Uterus (tissue), 3 donors: ENCODE measurements at regions not wholly inside any gene's neighbourhood (a gene's known extent, or its start where the extent isn't known, plus 50 kb on each side); places are given as distances from the start of the nearest gene placed in this dataset.
A peak's percentile ranks its signal among the peaks of the same experiment; 100 is the strongest.

Experiments used
- DNase-seq, 2 donors: peaks; one replicate each; pipeline ENCODE4 v3.0.0-alpha.2; 2019 to 2020
- H3K27ac ChIP-seq, 2 donors: fragments of 200-600 bp; sonication (generic); 1 replicate in 1 of 2; 2 replicates in 1 of 2; pipeline ENCODE4 v1.5.1; 2016 to 2018
- H3K27me3 ChIP-seq, 2 donors: fragments of 200-600 bp; sonication (generic); one replicate each; pipeline ENCODE4 v1.5.1; 2018 to 2019; ENCODE audit warnings: control low read depth in 1 of 2
- H3K36me3 ChIP-seq, 2 donors: fragments of 200-600 bp; sonication (generic); one replicate each; pipeline ENCODE4 v1.5.1; 2019; ENCODE audit warnings: control low read depth in 1 of 2
- H3K4me1 ChIP-seq, 2 donors: fragments of 200-600 bp; sonication (generic); one replicate each; pipeline ENCODE4 v1.5.1; 2018 to 2019; ENCODE audit warnings: control low read depth in 1 of 2
- H3K4me3 ChIP-seq, 2 donors: fragments of 200-600 bp; sonication (generic); 1 replicate in 1 of 2; 2 replicates in 1 of 2; pipeline ENCODE4 v1.5.1; 2018 to 2019; ENCODE audit warnings: mild to moderate bottlenecking in 1 of 2
- H3K9me3 ChIP-seq, 2 donors: fragments of 200-600 bp; sonication (generic); one replicate each; pipeline ENCODE4 v1.5.1; 2019; ENCODE audit warnings: control low read depth in 1 of 2
- POLR2A ChIP-seq, 2 donors: fragments of 450-650 bp; IDR thresholded peaks; one replicate each; pipeline ENCODE4 v1.6.1; 2016; ENCODE audit warnings: antibody characterized with exemption in 2 of 2, mild to moderate bottlenecking in 1 of 2, moderate library complexity in 1 of 2
- intact Hi-C: fragments of 100-400 bp; cut with DNase I; formaldehyde crosslinking; loops from one replicate; pipeline ENCODE4 v1.15.1; 2023; ENCODE audit warnings: low total_unique reads
- TF ChIP-seq, protein P1 (sequence below), 4 experiments: fragments of 200-600 bp in 2 of 4; fragments of 450-650 bp in 2 of 4; sonication (generic) in 2 of 4; IDR thresholded peaks; one replicate each; pipeline ENCODE4 v1.5.1; 2016 to 2019; ENCODE audit warnings: antibody characterized with exemption in 4 of 4, mild to moderate bottlenecking in 2 of 4, moderate library complexity in 1 of 4
- donor health status: DM: yes; HTN: yes; CAD: no.

DNA sequence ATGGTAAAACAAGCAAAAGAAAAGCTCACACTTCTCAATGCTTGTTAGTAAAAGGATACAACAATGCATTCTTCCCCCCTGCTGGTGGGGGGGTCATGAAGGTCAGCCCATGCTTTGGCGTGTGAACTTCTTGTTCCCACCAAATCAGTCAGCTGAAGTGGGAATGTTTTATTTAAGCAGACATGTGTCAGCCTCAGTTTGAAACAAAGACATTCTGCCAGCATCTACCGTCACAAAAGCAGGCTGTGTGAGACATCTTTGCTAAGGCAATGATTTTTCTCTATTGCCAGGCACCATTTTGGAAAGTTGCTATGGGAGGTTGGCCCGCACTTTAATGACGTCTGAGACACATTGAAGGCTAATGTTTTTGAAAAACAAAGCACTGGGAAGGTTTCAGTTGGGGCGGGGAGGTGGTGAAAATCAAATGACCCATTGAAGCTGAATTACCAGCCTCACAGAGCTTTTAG, 206.6 kb downstream of the TLE3 start:
- DNase-seq, result no peak
- intact Hi-C loops, result no loop called here
- Histone ChIP-seq H3K27me3 (no peaks in the 10 kb centered on the region), H3K27ac (no peak overlapping the region), H3K4me1 (peaks cover 0 to 7% of the 10 kb centered on the region in 2 donors), H3K4me3 (no peak overlapping the region), H3K36me3 (no peaks in the 10 kb centered on the region), H3K9me3 (no peaks in the 10 kb centered on the region)
- TF ChIP-seq POLR2A (IDR thresholded peaks at IDR 0.05), result no peak

DNA sequence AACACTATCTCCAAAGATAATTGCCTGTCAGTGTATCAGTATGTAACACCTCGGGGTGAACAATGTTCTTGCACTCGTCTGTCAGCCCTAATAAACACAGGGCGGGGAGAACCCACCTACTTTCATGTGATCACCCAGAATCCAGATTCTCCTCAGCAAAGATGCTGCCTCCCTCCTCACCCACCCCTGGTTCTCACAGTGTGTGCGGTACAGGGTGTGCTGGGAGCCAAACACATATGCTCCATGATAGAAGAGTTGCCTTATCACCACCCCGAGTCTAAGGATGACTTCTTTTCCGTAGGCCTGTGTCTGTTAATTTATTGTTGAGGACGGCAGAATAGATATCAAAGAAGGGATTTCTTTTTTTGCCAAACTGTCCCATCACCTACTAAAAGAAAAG, 206.1 kb downstream of the TLE3 start:
- H3K36me3 ChIP-seq, result no peaks in the 10 kb centered on the region
- H3K27ac ChIP-seq, result no peak overlapping the region
- H3K27me3 ChIP-seq, result no peaks in the 10 kb centered on the region
- no peaks in the 10 kb centered on the region for H3K9me3 ChIP-seq
- no peak overlapping the region for H3K4me3 ChIP-seq
- TF ChIP-seq, protein P1, sequence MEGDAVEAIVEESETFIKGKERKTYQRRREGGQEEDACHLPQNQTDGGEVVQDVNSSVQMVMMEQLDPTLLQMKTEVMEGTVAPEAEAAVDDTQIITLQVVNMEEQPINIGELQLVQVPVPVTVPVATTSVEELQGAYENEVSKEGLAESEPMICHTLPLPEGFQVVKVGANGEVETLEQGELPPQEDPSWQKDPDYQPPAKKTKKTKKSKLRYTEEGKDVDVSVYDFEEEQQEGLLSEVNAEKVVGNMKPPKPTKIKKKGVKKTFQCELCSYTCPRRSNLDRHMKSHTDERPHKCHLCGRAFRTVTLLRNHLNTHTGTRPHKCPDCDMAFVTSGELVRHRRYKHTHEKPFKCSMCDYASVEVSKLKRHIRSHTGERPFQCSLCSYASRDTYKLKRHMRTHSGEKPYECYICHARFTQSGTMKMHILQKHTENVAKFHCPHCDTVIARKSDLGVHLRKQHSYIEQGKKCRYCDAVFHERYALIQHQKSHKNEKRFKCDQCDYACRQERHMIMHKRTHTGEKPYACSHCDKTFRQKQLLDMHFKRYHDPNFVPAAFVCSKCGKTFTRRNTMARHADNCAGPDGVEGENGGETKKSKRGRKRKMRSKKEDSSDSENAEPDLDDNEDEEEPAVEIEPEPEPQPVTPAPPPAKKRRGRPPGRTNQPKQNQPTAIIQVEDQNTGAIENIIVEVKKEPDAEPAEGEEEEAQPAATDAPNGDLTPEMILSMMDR (IDR thresholded peaks at IDR 0.05), result no peak
- no peak for TF ChIP-seq POLR2A (IDR thresholded peaks at IDR 0.05)
- intact Hi-C loops, result no loop called here
- peaks cover 0 to 7% of the 10 kb centered on the region in 2 donors for H3K4me1 ChIP-seq
- no peak for DNase-seq

DNA sequence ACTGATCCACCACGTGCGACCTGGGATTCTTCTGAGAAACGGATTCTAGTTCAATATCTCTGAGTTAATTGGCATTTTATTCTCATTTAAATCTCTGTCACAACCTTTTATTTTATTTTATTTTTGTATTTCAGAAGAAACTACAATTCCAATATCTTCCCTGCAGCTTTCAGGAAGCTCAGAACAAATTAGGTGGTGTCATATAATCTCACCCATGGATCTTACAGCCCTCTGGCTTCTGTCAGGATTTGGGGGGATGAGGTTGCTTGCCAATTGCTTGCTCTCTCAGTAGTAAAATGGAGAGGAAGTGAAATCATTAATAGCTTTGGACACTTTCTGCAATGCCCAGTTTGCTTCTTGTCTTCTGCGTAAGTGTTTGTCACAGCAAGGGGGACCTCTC, 205.4 kb downstream of the TLE3 start:
- Histone ChIP-seq H3K27me3 (no peaks in the 10 kb centered on the region), H3K36me3 (no peaks in the 10 kb centered on the region), H3K4me1 (peaks cover 0 to 7% of the 10 kb centered on the region in 2 donors), H3K9me3 (no peaks in the 10 kb centered on the region), H3K27ac (no peak overlapping the region), H3K4me3 (no peak overlapping the region)
- DNase-seq, result no peak
- intact Hi-C loops, result no loop called here
- TF ChIP-seq, protein P1 (IDR thresholded peaks at IDR 0.05), result no peak
- no peak for TF ChIP-seq POLR2A (IDR thresholded peaks at IDR 0.05)

DNA sequence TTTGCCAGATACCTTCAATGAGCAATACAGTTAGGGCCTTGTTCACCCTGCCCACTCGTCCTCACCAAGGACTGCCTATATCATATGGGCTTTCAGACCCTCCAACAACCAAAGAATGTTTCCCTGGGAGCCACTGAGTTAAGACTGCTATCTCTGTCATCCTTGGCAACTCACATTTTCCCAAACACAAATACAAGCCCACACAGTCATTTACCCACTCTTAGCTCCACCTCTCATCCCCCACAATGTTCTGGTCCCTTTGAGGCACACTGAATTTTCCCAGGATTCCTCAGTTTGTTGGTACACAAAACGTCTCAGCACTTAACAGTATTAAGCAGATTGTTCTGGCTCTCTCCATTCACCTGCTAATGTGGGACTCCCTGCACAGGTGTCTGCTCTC, 204.6 kb downstream of the TLE3 start:
- intact Hi-C loops, result no loop called here
- Histone ChIP-seq H3K4me3 (no peak overlapping the region), H3K27me3 (no peaks in the 10 kb centered on the region), H3K9me3 (no peaks in the 10 kb centered on the region), H3K36me3 (no peaks in the 10 kb centered on the region), H3K27ac (no peak overlapping the region), H3K4me1 (peaks cover 0 to 7% of the 10 kb centered on the region in 2 donors)
- TF ChIP-seq, protein P1 (IDR thresholded peaks at IDR 0.05), result no peak
- TF ChIP-seq POLR2A (IDR thresholded peaks at IDR 0.05), result no peak
- DNase-seq, result no peak

DNA sequence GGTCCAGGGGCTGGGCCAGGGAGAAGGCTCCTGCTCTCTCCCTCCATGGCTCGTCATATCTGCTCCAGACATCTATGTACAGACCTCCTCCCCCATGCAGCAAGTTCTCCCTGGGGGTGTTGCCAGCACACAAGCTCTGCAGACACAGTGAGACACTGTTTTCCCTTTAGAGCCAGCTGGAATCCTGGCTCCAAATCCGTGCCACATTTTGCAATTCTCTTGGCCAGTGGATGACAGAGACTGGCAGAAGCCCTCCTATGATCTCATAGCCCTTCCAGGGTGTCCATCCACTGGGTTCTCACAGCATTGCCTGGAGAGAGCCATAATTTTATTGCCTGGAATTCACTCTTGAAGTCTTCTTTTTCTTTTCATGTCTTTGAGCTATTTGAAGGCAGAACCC, 203.9 kb downstream of the TLE3 start:
- H3K4me3 ChIP-seq, result no peak overlapping the region
- TF ChIP-seq, protein P1 (IDR thresholded peaks at IDR 0.05), result no peak
- no peak for TF ChIP-seq POLR2A (IDR thresholded peaks at IDR 0.05)
- peak; percentile 43 to 54 for DNase-seq
- H3K4me1 ChIP-seq, result peaks cover 0 to 7% of the 10 kb centered on the region in 2 donors
- no peaks in the 10 kb centered on the region for H3K9me3 ChIP-seq
- no peaks in the 10 kb centered on the region for H3K27me3 ChIP-seq
- H3K36me3 ChIP-seq, result no peaks in the 10 kb centered on the region
- H3K27ac ChIP-seq, result no peak overlapping the region
- intact Hi-C loops, result no loop called here

DNA sequence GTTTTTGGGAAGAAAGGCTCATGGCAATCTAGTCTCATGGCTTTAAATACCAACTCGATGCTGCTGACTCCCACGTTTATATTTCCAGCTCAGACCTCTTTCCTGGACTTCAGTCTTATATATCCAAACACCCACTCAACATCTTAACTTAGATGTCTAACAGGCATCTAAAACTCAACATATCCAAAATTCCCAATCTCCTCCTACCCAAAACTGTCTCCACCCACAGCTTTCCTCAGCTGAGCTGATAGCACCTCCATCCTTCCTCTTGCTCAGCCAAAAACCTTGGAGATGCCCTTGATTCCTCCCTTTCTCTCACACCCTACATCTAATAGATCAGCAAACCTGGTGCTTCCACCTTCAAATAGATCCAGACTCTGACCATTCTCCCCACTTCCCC, 202.5 kb downstream of the TLE3 start:
- intact Hi-C loops, result no loop called here
- H3K36me3 ChIP-seq, result no peaks in the 10 kb centered on the region
- H3K4me1 ChIP-seq, result peaks cover 0 to 7% of the 10 kb centered on the region in 2 donors

More for the DNA sequence above, 202.5 kb downstream of the TLE3 start:
- DNase-seq, result no peak
- TF ChIP-seq, protein P1 (IDR thresholded peaks at IDR 0.05), result no peak
- Histone ChIP-seq H3K27me3 (no peaks in the 10 kb centered on the region), H3K4me3 (no peak overlapping the region), H3K9me3 (no peaks in the 10 kb centered on the region), H3K27ac (no peak overlapping the region)
